ENCODE measurements at regions not wholly inside any gene's neighbourhood (a gene's known extent, or its start where the extent isn't known, plus 50 kb on each side); places are given as distances from the start of the nearest gene placed in this dataset.

GRCh38 chr5:5613261-5613990, 190.9 kb downstream of the ICE1 start:
- TF ChIP-seq POLR2A (IDR thresholded peaks at IDR 0.05), result no peak
- TF ChIP-seq CTCF (IDR thresholded peaks at IDR 0.05), result no peak
- Histone ChIP-seq H3K9me3 (no peaks in the 10 kb centered on the region), H3K36me3 (no peaks in the 10 kb centered on the region), H3K4me3 (no peak overlapping the region), H3K27ac (peak overlapping the region in 1 of 4 donors; percentile 6), H3K27me3 (no peaks in the 10 kb centered on the region), H3K4me1 (peaks cover 0 to 6% (median 0%) of the 10 kb centered on the region in 4 donors)
- peak in 2 of 3 donors; percentile 40 to 54 for DNase-seq

- TF ChIP-seq CTCF (IDR thresholded peaks at IDR 0.05) (no peak), POLR2A (IDR thresholded peaks at IDR 0.05) (no peak)
- peaks cover 0 to 6% (median 0%) of the 10 kb centered on the region in 4 donors for H3K4me1 ChIP-seq
- no peaks in the 10 kb centered on the region for H3K36me3 ChIP-seq
- H3K4me3 ChIP-seq, result no peak overlapping the region
- no peaks in the 10 kb centered on the region for H3K27me3 ChIP-seq
- H3K27ac ChIP-seq, result no peak overlapping the region
- no peaks in the 10 kb centered on the region for H3K9me3 ChIP-seq
- DNase-seq, result no peak
These were observed 189.6 kb downstream of the ICE1 start for GRCh38 chr5:5612096-5612495.

GRCh38 chr5:5609935-5610334, 187.5 kb downstream of the ICE1 start:
- TF ChIP-seq CTCF (IDR thresholded peaks at IDR 0.05), result no peak
- TF ChIP-seq POLR2A (IDR thresholded peaks at IDR 0.05), result no peak
- no peaks in the 10 kb centered on the region for H3K4me1 ChIP-seq
- H3K27me3 ChIP-seq, result no peaks in the 10 kb centered on the region
- no peak overlapping the region for H3K4me3 ChIP-seq
- DNase-seq, result no peak
- H3K36me3 ChIP-seq, result no peaks in the 10 kb centered on the region
- H3K27ac ChIP-seq, result no peak overlapping the region
- H3K9me3 ChIP-seq, result no peaks in the 10 kb centered on the region

- Histone ChIP-seq H3K4me3 (no peak overlapping the region), H3K9me3 (no peaks in the 10 kb centered on the region), H3K4me1 (no peaks in the 10 kb centered on the region), H3K27ac (no peak overlapping the region), H3K36me3 (no peaks in the 10 kb centered on the region), H3K27me3 (no peaks in the 10 kb centered on the region)
- no peak for DNase-seq
- TF ChIP-seq CTCF (IDR thresholded peaks at IDR 0.05), result no peak
- TF ChIP-seq POLR2A (IDR thresholded peaks at IDR 0.05), result no peak
These were observed 182.8 kb downstream of the ICE1 start for GRCh38 chr5:5605170-5605764.

GRCh38 chr5:5602554-5602953, 180.1 kb downstream of the ICE1 start:
- H3K9me3 ChIP-seq, result no peaks in the 10 kb centered on the region
- DNase-seq, result no peak
- no peak overlapping the region for H3K27ac ChIP-seq
- H3K36me3 ChIP-seq, result no peaks in the 10 kb centered on the region
- TF ChIP-seq POLR2A (IDR thresholded peaks at IDR 0.05) (no peak), CTCF (IDR thresholded peaks at IDR 0.05) (no peak)
- H3K27me3 ChIP-seq, result no peaks in the 10 kb centered on the region
- no peaks in the 10 kb centered on the region for H3K4me1 ChIP-seq
- H3K4me3 ChIP-seq, result no peak overlapping the region

Measured in Peyer's patch (tissue), 4 donors.